H9 (cell line): ENCODE measurements at regions not wholly inside any gene's neighbourhood (a gene's known extent, or its start where the extent isn't known, plus 50 kb on each side); places are given as distances from the start of the nearest gene placed in this dataset.
"Not testable (repeated sequence)": the region's sequence is repeated elsewhere in the genome, so short reads cannot be mapped to it uniquely, and the experiment has no call there.

Experiments
- DNase-seq: peaks from one replicate; pipeline ENCODE4 v3.0.0-alpha.2; 2017
- H2AFZ ChIP-seq: one replicate; pipeline ENCODE4 v1.6.1; 2013; ENCODE audit warnings: mild to moderate bottlenecking, low read length, control low read depth, moderate library complexity
- H2AK5ac ChIP-seq: 2 replicates; pipeline ENCODE4 v1.6.1; 2013; ENCODE audit warnings: low read length, control low read depth, mixed read lengths; ENCODE audit not compliant: insufficient read length
- H2BK120ac ChIP-seq: one replicate; pipeline ENCODE4 v1.6.1; 2013; ENCODE audit warnings: low read depth, mild to moderate bottlenecking, low read length, control low read depth, inconsistent platforms; ENCODE audit not compliant: poor library complexity, severe bottlenecking
- H2BK12ac ChIP-seq: 2 replicates; pipeline ENCODE4 v1.6.1; 2013; ENCODE audit warnings: low read length, control low read depth, mixed read lengths, low read depth; ENCODE audit not compliant: insufficient read length
- H2BK15ac ChIP-seq: 2 replicates; pipeline ENCODE4 v1.6.1; 2013; ENCODE audit warnings: low read depth, low read length, control low read depth
- H2BK20ac ChIP-seq: one replicate; pipeline ENCODE4 v1.6.1; 2013; ENCODE audit warnings: low read depth, mild to moderate bottlenecking, low read length, control low read depth, inconsistent platforms; ENCODE audit not compliant: poor library complexity, severe bottlenecking
- H2BK5ac ChIP-seq: 2 replicates; pipeline ENCODE4 v1.6.1; 2013; ENCODE audit warnings: low read length, control low read depth, mixed read lengths; ENCODE audit not compliant: insufficient read length
- H3K14ac ChIP-seq: 2 replicates; pipeline ENCODE4 v1.6.1; 2013; ENCODE audit warnings: low read length, control low read depth; ENCODE audit not compliant: insufficient read depth
- H3K18ac ChIP-seq: 2 replicates; pipeline ENCODE4 v1.6.1; 2013; ENCODE audit warnings: low read depth, mild to moderate bottlenecking, mixed read lengths, low read length, control low read depth; ENCODE audit not compliant: insufficient read length
- H3K23ac ChIP-seq: 2 replicates; pipeline ENCODE4 v1.6.1; 2013; ENCODE audit warnings: low read length, control low read depth, mixed read lengths, low read depth; ENCODE audit not compliant: insufficient read length
- H3K23me2 ChIP-seq: 2 replicates; pipeline ENCODE4 v1.6.1; 2013; ENCODE audit warnings: low read depth, mild to moderate bottlenecking, mixed read lengths, low read length, control low read depth; ENCODE audit not compliant: insufficient read length, poor library complexity, severe bottlenecking
- H3K27ac ChIP-seq: 2 replicates; pipeline ENCODE4 v1.5.1; 2013; ENCODE audit warnings: low read length, control low read depth, mixed read lengths, low read depth; ENCODE audit not compliant: insufficient read length
- H3K27me3 ChIP-seq: 2 replicates; pipeline ENCODE4 v1.6.1; 2013; ENCODE audit warnings: low read length, control low read depth, inconsistent platforms; ENCODE audit not compliant: insufficient read depth
- H3K4ac ChIP-seq: 2 replicates; pipeline ENCODE4 v1.6.1; 2013; ENCODE audit warnings: low read depth, mild to moderate bottlenecking, control low read depth, inconsistent platforms, low read length, moderate library complexity
- H3K4me1 ChIP-seq: 2 replicates; pipeline ENCODE4 v1.6.1; 2013; ENCODE audit warnings: low read length, control low read depth, inconsistent platforms; ENCODE audit not compliant: insufficient read depth
- H3K4me2 ChIP-seq: 2 replicates; pipeline ENCODE4 v1.6.1; 2013; ENCODE audit warnings: low read length, control low read depth, mixed read lengths; ENCODE audit not compliant: insufficient read length, insufficient read depth
- H3K56ac ChIP-seq: 2 replicates; pipeline ENCODE4 v1.6.1; 2013; ENCODE audit warnings: low read depth, mild to moderate bottlenecking, mixed read lengths, low read length, control low read depth; ENCODE audit not compliant: insufficient read length
- H3K79me1 ChIP-seq: 2 replicates; pipeline ENCODE4 v1.6.1; 2013; ENCODE audit warnings: low read depth, mild to moderate bottlenecking, moderate library complexity, low read length, control low read depth, inconsistent platforms; ENCODE audit not compliant: insufficient read depth, poor library complexity, severe bottlenecking
- H3K79me2 ChIP-seq: 2 replicates; pipeline ENCODE4 v1.6.1; 2013; ENCODE audit warnings: low read length, control low read depth, inconsistent platforms; ENCODE audit not compliant: insufficient read depth
- H3K9ac ChIP-seq: 2 replicates; pipeline ENCODE4 v1.6.1; 2013; ENCODE audit warnings: low read length, control low read depth, mixed read lengths; ENCODE audit not compliant: insufficient read length; ENCODE audit errors: extremely low read depth
- H3K9me3 ChIP-seq: one replicate; pipeline ENCODE4 v1.6.1; 2013; ENCODE audit warnings: low read depth, low read length, inconsistent platforms; ENCODE audit not compliant: control insufficient read depth
- H3T11ph ChIP-seq: one replicate; pipeline ENCODE4 v1.6.1; 2013; ENCODE audit warnings: mild to moderate bottlenecking, low read length, control low read depth, inconsistent platforms
- H4K20me1 ChIP-seq: one replicate; pipeline ENCODE4 v1.6.1; 2013; ENCODE audit not compliant: control insufficient read depth, insufficient read length, insufficient read depth
- H4K5ac ChIP-seq: 2 replicates; pipeline ENCODE4 v1.6.1; 2013; ENCODE audit warnings: low read depth, mild to moderate bottlenecking, mixed read lengths, low read length, control low read depth; ENCODE audit not compliant: insufficient read length
- H4K8ac ChIP-seq: replicated peaks from 2 replicates; pipeline ENCODE4 v1.6.1; 2013; ENCODE audit warnings: low read length, control low read depth, mixed read lengths, low read depth; ENCODE audit not compliant: insufficient read length
- H4K91ac ChIP-seq: 2 replicates; pipeline ENCODE4 v1.6.1; 2013; ENCODE audit warnings: low read depth, mild to moderate bottlenecking, moderate library complexity, mixed read lengths, low read length, control low read depth; ENCODE audit not compliant: insufficient read length
- H3K27ac Mint-ChIP-seq, 3 experiments: 2 replicates in 2 of 3; 3 replicates in 1 of 3; pipeline ENCODE4 v1.8.0; 2020 to 2021; ENCODE audit warnings: mixed read lengths in 3 of 3, mild to moderate bottlenecking in 1 of 3, moderate library complexity in 1 of 3
- H3K27me3 Mint-ChIP-seq: 2 replicates; pipeline ENCODE4 v1.8.0; 2021; ENCODE audit warnings: low read depth, mild to moderate bottlenecking, moderate library complexity, mixed read lengths
- H3K36me3 Mint-ChIP-seq, 3 experiments: 2 replicates in 2 of 3; 3 replicates in 1 of 3; pipeline ENCODE4 v1.8.0; 2020 to 2021; ENCODE audit warnings: low read depth in 3 of 3, mixed read lengths in 3 of 3; ENCODE audit not compliant: insufficient read depth in 1 of 3
- H3K4me1 Mint-ChIP-seq, 2 experiments: 2 replicates each; pipeline ENCODE4 v1.8.0; 2020; ENCODE audit warnings: mixed read lengths in 2 of 2
- H3K4me3 Mint-ChIP-seq, 2 experiments: 2 replicates in 1 of 2; 3 replicates in 1 of 2; pipeline ENCODE4 v1.8.0; 2020 to 2021; ENCODE audit warnings: mild to moderate bottlenecking in 2 of 2, mixed read lengths in 2 of 2, moderate library complexity in 1 of 2
- H3K9me3 Mint-ChIP-seq, 2 experiments: 2 replicates in 1 of 2; 3 replicates in 1 of 2; pipeline ENCODE4 v1.8.0; 2020; ENCODE audit warnings: mild to moderate bottlenecking in 2 of 2, mixed read lengths in 2 of 2, moderate library complexity in 1 of 2
- WGBS: extraction: QIAGEN DNeasy Blood & Tissue Kit; methylation state at CpG from one replicate; pipeline ENCODE4 v1.1.7; 2013; ENCODE audit warnings: missing lambda C conversion rate, low lambda C conversion rate, mixed read lengths; ENCODE audit not compliant: insufficient read length; ENCODE audit errors: extremely low coverage; 5-methylcytosine and 5-hydroxymethylcytosine counted together
- TF ChIP-seq, protein P1 (sequence below): fragments of 200-600 bp; sonication (generic); conservative IDR thresholded peaks from 3 replicates; pipeline ENCODE4 v1.8.0; 2021; ENCODE audit warnings: antibody characterized with exemption, mild to moderate bottlenecking

GRCh38 chr6:155801046-155801445 lies 345.4 kb upstream of the NOX3 start:
- no peak overlapping the region for H2BK5ac ChIP-seq
- no CpG with 5 or more reads among the region's 1 CpG for WGBS
- H2BK15ac ChIP-seq: no peak overlapping the region
- H2BK120ac ChIP-seq: no peak overlapping the region
- no peak overlapping the region for H3K4me2 ChIP-seq
- H2AK5ac ChIP-seq: no peak overlapping the region
- Mint-ChIP-seq H3K9me3 (peaks cover 6 to 21% of the 10 kb centered on the region in 2 experiments), H3K4me1 (no peaks in the 10 kb centered on the region), H3K36me3 (peaks cover 0 to 12% (median 0%) of the 10 kb centered on the region in 3 experiments; a peak in 6 of 7 replicates), H3K27me3 (no peaks in the 10 kb centered on the region), H3K27ac (no peak overlapping the region), H3K4me3 (no peak overlapping the region)
- H3K27ac ChIP-seq: no peak overlapping the region
- H3K23me2 ChIP-seq: no peaks in the 10 kb centered on the region
- H3K4ac ChIP-seq: no peak overlapping the region
- no peaks in the 10 kb centered on the region for H3K27me3 ChIP-seq
- no peak overlapping the region for H3T11ph ChIP-seq
- DNase-seq: no peak
- H3K4me1 ChIP-seq: no peaks in the 10 kb centered on the region
- TF ChIP-seq, protein P1, sequence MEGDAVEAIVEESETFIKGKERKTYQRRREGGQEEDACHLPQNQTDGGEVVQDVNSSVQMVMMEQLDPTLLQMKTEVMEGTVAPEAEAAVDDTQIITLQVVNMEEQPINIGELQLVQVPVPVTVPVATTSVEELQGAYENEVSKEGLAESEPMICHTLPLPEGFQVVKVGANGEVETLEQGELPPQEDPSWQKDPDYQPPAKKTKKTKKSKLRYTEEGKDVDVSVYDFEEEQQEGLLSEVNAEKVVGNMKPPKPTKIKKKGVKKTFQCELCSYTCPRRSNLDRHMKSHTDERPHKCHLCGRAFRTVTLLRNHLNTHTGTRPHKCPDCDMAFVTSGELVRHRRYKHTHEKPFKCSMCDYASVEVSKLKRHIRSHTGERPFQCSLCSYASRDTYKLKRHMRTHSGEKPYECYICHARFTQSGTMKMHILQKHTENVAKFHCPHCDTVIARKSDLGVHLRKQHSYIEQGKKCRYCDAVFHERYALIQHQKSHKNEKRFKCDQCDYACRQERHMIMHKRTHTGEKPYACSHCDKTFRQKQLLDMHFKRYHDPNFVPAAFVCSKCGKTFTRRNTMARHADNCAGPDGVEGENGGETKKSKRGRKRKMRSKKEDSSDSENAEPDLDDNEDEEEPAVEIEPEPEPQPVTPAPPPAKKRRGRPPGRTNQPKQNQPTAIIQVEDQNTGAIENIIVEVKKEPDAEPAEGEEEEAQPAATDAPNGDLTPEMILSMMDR: no peak
- no peaks in the 10 kb centered on the region for H3K9me3 ChIP-seq
- H4K5ac ChIP-seq: no peak overlapping the region
- H3K79me2 ChIP-seq: no peaks in the 10 kb centered on the region
- no peaks in the 10 kb centered on the region for H3K79me1 ChIP-seq
- no peaks in the 10 kb centered on the region for H4K20me1 ChIP-seq
- no peak overlapping the region for H3K9ac ChIP-seq
- H3K23ac ChIP-seq: no peak overlapping the region
- H2BK12ac ChIP-seq: no peak overlapping the region
- H3K14ac ChIP-seq: no peak overlapping the region
- H4K91ac ChIP-seq: no peak overlapping the region
- no peak overlapping the region for H3K56ac ChIP-seq
- H2AFZ ChIP-seq: no peak overlapping the region
- no peak overlapping the region for H3K18ac ChIP-seq
- H4K8ac ChIP-seq: no peak overlapping the region
- H2BK20ac ChIP-seq: no peak overlapping the region

DNA sequence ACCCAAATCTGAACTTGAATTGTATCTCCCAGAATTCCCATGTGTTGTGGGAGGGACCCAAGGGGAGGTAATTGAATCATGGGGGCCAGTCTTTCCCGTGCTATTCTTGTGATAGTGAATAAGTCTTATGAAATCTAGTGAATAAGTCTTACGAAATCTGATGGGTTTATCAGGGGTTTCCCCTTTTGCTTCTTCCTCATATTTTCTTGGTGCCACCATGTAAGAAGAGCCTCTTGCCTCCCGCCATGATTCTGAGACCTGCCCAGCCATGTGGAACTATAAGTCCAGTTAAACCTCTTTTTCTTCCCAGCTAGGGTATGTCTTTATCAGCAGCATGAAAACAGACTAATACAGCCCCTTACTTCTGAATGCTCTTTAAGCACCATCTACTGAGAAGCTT lies 343.2 kb upstream of the NOX3 start:
- not testable (repeated sequence) for H3K23me2 ChIP-seq, H3K4me3 Mint-ChIP-seq, H2AK5ac ChIP-seq, H3K4ac ChIP-seq, H3K27me3 Mint-ChIP-seq, H2BK15ac ChIP-seq, H4K20me1 ChIP-seq, H3K27ac Mint-ChIP-seq, H3K79me1 ChIP-seq, H2BK5ac ChIP-seq, H4K91ac ChIP-seq, H3K9ac ChIP-seq, H3K9me3 ChIP-seq, H3K4me1 ChIP-seq, H3T11ph ChIP-seq, DNase-seq, H2BK20ac ChIP-seq, H3K56ac ChIP-seq, H4K5ac ChIP-seq, H3K79me2 ChIP-seq, H3K27ac ChIP-seq, H3K4me1 Mint-ChIP-seq, H3K14ac ChIP-seq, H2AFZ ChIP-seq, H2BK120ac ChIP-seq, H3K4me2 ChIP-seq, H3K23ac ChIP-seq, H2BK12ac ChIP-seq, H3K27me3 ChIP-seq, H4K8ac ChIP-seq, H3K18ac ChIP-seq
- Mint-ChIP-seq H3K36me3 (peaks cover 2 to 19% (median 3%) of the 10 kb centered on the region in 3 experiments; a peak in 6 of 7 replicates), H3K9me3 (peaks cover 9 to 24% of the 10 kb centered on the region in 2 experiments)
- no CpG with 5 or more reads among the region's 3 CpGs for WGBS
